NCI-H1105 (cell line): ENCODE measurements at regions not wholly inside any gene's neighbourhood (a gene's known extent, or its start where the extent isn't known, plus 50 kb on each side); places are given as distances from the start of the nearest gene placed in this dataset.

Experiments
- DNase-seq: peaks from one replicate; lab custom pipeline; 2025; lab: John Stamatoyannopoulos, UW

- no peak for DNase-seq
These were observed 77.8 kb downstream of the DLL1 start for GRCh38 chr6:170212956-170213636.

GRCh38 chr6:170212051-170212756, 78.7 kb downstream of the DLL1 start:
- DNase-seq, result no peak

- no peak for DNase-seq
These were observed 79.4 kb downstream of the DLL1 start for GRCh38 chr6:170211404-170212025.

- DNase-seq, result no peak
These were observed 80.1 kb downstream of the DLL1 start for GRCh38 chr6:170210651-170211403.

GRCh38 chr6:170210026-170210390, 80.9 kb downstream of the DLL1 start:
- DNase-seq, result no peak

GRCh38 chr6:170209354-170210025, 81.4 kb downstream of the DLL1 start:
- DNase-seq, result no peak

- DNase-seq, result no peak
These were observed 82.1 kb downstream of the DLL1 start for GRCh38 chr6:170208651-170209353.

GRCh38 chr6:170208182-170208601, 82.7 kb downstream of the DLL1 start:
- DNase-seq, result no peak

- no peak for DNase-seq
These were observed 83.2 kb downstream of the DLL1 start for GRCh38 chr6:170207586-170208181.

- no peak for DNase-seq
These were observed 83.9 kb downstream of the DLL1 start for GRCh38 chr6:170206851-170207431.

- DNase-seq, result no peak
These were observed 84.6 kb downstream of the DLL1 start for GRCh38 chr6:170206317-170206621.

- no peak for DNase-seq
These were observed 85.2 kb downstream of the DLL1 start for GRCh38 chr6:170205534-170206316.

GRCh38 chr6:170205126-170205525, 85.8 kb downstream of the DLL1 start:
- no peak for DNase-seq

GRCh38 chr6:170203212-170203611, 87.7 kb downstream of the DLL1 start:
- no peak for DNase-seq

- no peak for DNase-seq
These were observed 88.3 kb downstream of the DLL1 start for GRCh38 chr6:170202416-170203135.

GRCh38 chr6:170201361-170201760, 89.5 kb downstream of the DLL1 start:
- no peak for DNase-seq

- no peak for DNase-seq
These were observed 90.4 kb downstream of the DLL1 start for GRCh38 chr6:170200458-170200891.

- DNase-seq, result no peak
These were observed 91.2 kb downstream of the DLL1 start for GRCh38 chr6:170199716-170200115.

- no peak for DNase-seq
These were observed 92.6 kb downstream of the DLL1 start for GRCh38 chr6:170198298-170198697.
